CD4-positive, alpha-beta T cell treated with Interleukin-4 for 1 hour (primary cell): ENCODE measurements at regions not wholly inside any gene's neighbourhood (a gene's known extent, or its start where the extent isn't known, plus 50 kb on each side); places are given as distances from the start of the nearest gene placed in this dataset.

Experiments
- DNase-seq, 2 donors: peaks; one replicate each; pipeline ENCODE4 v3.0.0-alpha.2; 2020 to 2022

- DNase-seq, result peak in 1 of 2 donors; percentile 2
These were observed 51.0 kb downstream of the PPIAL4F start for GRCh38 chr1:144643646-144644045.
